ENCODE measurements at regions not wholly inside any gene's neighbourhood (a gene's known extent, or its start where the extent isn't known, plus 50 kb on each side); places are given as distances from the start of the nearest gene placed in this dataset.

- DNase-seq (ENCODE audit: low read depth) = no peak
- TF ChIP-seq MYC (IDR thresholded peaks at IDR 0.05; ENCODE audit: low read depth, low read length) (no peak), POLR2A (IDR thresholded peaks at IDR 0.05; ENCODE audit: extremely low read depth, insufficient read length) (no peak)
- no peak overlapping the region for H3K4me3 ChIP-seq (ENCODE audit: low read depth, low read length)
Observed at GRCh38 chr1:184197831-184198230, 146.3 kb downstream of the TSEN15 start.

GRCh38 chr1:184199036-184199435 is 147.5 kb downstream of the TSEN15 start:
- DNase-seq (ENCODE audit: low read depth) = no peak
- no peak for TF ChIP-seq CTCF (IDR thresholded peaks at IDR 0.05; ENCODE audit: low read depth, low read length)
- TF ChIP-seq MYC (IDR thresholded peaks at IDR 0.05; ENCODE audit: low read depth, low read length) = no peak
- TF ChIP-seq MAX (IDR thresholded peaks at IDR 0.05; ENCODE audit: low read depth, low read length) = no peak
- TF ChIP-seq POLR2A (IDR thresholded peaks at IDR 0.05; ENCODE audit: extremely low read depth, insufficient read length) = no peak
- no peak overlapping the region for H3K4me3 ChIP-seq (ENCODE audit: low read depth, low read length)

- TF ChIP-seq MYC (IDR thresholded peaks at IDR 0.05; ENCODE audit: low read depth, low read length) = no peak
- TF ChIP-seq CTCF (IDR thresholded peaks at IDR 0.05; ENCODE audit: low read depth, low read length) = no peak
- no peak for TF ChIP-seq POLR2A (IDR thresholded peaks at IDR 0.05; ENCODE audit: extremely low read depth, insufficient read length)
- TF ChIP-seq MAX (IDR thresholded peaks at IDR 0.05; ENCODE audit: low read depth, low read length) = no peak
- no peak overlapping the region for H3K4me3 ChIP-seq (ENCODE audit: low read depth, low read length)
- no peak for DNase-seq (ENCODE audit: low read depth)
Observed at GRCh38 chr1:184199438-184200085, 148.0 kb downstream of the TSEN15 start.

GRCh38 chr1:184208622-184209021 is 157.1 kb downstream of the TSEN15 start:
- DNase-seq (ENCODE audit: low read depth) = no peak
- TF ChIP-seq CTCF (IDR thresholded peaks at IDR 0.05; ENCODE audit: low read depth, low read length) (no peak), POLR2A (IDR thresholded peaks at IDR 0.05; ENCODE audit: extremely low read depth, insufficient read length) (no peak), MAX (IDR thresholded peaks at IDR 0.05; ENCODE audit: low read depth, low read length) (no peak), MYC (IDR thresholded peaks at IDR 0.05; ENCODE audit: low read depth, low read length) (no peak)
- H3K4me3 ChIP-seq (ENCODE audit: low read depth, low read length) = no peak overlapping the region

GRCh38 chr1:184210031-184210430 is 158.5 kb downstream of the TSEN15 start:
- no peak for TF ChIP-seq MYC (IDR thresholded peaks at IDR 0.05; ENCODE audit: low read depth, low read length)
- TF ChIP-seq MAX (IDR thresholded peaks at IDR 0.05; ENCODE audit: low read depth, low read length) = no peak
- no peak for TF ChIP-seq CTCF (IDR thresholded peaks at IDR 0.05; ENCODE audit: low read depth, low read length)
- no peak for TF ChIP-seq POLR2A (IDR thresholded peaks at IDR 0.05; ENCODE audit: extremely low read depth, insufficient read length)
- no peak for DNase-seq (ENCODE audit: low read depth)
- H3K4me3 ChIP-seq (ENCODE audit: low read depth, low read length) = no peak overlapping the region

GRCh38 chr1:184210862-184211261 is 159.3 kb downstream of the TSEN15 start:
- TF ChIP-seq CTCF (IDR thresholded peaks at IDR 0.05; ENCODE audit: low read depth, low read length) (no peak), POLR2A (IDR thresholded peaks at IDR 0.05; ENCODE audit: extremely low read depth, insufficient read length) (no peak), MAX (IDR thresholded peaks at IDR 0.05; ENCODE audit: low read depth, low read length) (no peak), MYC (IDR thresholded peaks at IDR 0.05; ENCODE audit: low read depth, low read length) (no peak)
- no peak for DNase-seq (ENCODE audit: low read depth)
- H3K4me3 ChIP-seq (ENCODE audit: low read depth, low read length) = no peak overlapping the region
